Activated T-cell treated with anti-CD3 and anti-CD28 coated beads for 1 hour (primary cell): ENCODE measurements at regions not wholly inside any gene's neighbourhood (a gene's known extent, or its start where the extent isn't known, plus 50 kb on each side); places are given as distances from the start of the nearest gene placed in this dataset.
"Not testable (repeated sequence)": the region's sequence is repeated elsewhere in the genome, so short reads cannot be mapped to it uniquely, and the experiment has no call there.

Experiments
- DNase-seq: peaks from one replicate; pipeline ENCODE4 v3.0.0-alpha.2; 2020; ENCODE audit warnings: low read depth

DNA sequence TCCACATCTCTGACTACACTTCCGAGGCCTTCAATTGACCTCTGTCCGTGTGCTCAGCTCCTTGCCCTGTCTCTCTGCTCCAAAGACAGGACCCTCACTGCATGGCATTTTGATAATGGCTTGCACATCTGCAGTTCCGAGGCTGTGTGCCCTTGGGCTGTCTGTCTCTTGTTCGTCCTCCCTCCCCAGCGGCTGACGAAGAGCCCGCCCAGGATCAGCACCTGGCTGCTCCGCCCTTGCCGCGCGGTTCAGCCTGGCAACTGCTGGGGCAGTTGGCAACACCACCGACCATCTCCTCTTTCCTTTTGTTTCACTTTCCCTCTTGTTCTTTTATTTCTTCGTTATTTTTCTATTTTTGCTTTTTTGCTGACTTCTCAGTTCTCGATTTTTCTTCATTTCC, 270.4 kb downstream of the TEX29 start:
- DNase-seq = no peak

DNA sequence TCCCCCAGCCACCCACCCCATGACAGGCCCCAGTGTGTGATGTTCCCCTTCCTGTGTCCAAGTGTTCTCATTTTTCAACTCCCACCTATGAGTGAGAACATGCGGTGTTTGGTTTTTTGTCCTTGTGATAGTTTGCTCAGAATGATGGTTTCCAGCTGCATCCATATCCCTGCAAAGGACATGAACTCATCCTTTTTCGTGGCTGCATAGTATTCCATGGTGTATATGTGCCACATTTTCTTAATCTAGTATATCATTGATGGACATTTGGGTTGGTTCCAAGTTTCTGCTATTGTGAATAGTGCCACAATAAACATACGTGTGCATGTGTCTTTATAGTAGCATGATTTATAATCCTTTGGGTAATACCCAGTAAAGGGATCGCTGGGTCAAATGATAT, 273.0 kb downstream of the TEX29 start:
- not testable (repeated sequence) for DNase-seq

DNA sequence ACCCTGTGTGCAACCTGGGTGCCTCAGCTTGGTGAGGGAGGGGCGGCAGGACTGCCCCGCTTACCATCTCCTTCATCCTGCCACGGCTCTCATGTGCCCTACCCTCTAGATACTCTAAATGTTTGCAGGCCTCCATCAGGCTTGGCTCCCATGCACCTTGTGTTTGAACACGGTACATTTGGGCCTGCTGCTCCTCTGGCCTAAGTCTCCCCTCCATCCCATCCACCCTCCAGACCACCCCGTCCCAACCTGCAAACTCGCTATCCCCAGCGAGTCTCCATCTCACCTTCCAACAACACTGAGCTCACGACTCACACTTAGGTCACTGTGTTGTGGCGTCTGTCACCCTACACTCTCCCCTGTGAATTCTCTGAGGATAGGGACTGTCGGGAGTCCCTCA, 274.2 kb downstream of the TEX29 start:
- no peak for DNase-seq

DNA sequence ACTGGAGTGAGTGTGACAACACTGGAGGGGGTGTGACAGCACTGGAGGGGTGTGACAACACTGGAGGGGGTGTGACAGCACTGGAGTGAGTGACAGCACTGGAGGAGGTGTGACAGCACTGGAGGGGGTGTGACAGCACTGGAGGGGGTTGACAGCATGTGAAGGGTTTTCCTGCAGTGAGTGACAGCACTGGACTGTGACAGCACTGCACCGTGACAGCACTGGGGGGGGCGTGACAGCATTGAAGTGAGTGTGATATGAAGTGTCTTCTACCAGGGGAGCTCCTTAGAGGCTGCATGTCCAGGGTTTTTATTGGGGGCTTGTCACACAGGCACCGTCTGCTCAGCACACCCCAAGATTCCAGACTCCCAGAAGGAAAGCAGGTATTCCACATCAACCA, 274.8 kb downstream of the TEX29 start:
- no peak for DNase-seq

DNA sequence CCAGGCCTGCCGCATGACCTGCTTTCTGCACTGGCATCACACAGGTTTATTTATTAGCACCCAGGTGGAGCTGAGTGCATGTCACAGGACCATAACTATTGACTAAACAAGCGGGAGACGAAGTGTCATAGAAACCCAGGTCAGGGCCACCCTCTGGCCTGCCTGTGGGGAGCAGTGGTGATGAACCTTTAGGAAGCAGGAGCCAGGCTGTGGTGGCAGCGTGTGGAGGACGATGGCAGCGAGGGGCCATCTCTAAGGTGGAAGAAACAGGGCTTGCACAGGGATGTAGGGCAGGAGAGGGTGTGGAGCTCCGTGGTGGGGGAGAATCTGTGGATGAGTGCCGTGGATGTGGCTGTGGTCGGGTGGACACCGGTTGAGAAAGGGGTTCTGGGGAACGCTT, 275.3 kb downstream of the TEX29 start:
- DNase-seq = no peak

DNA sequence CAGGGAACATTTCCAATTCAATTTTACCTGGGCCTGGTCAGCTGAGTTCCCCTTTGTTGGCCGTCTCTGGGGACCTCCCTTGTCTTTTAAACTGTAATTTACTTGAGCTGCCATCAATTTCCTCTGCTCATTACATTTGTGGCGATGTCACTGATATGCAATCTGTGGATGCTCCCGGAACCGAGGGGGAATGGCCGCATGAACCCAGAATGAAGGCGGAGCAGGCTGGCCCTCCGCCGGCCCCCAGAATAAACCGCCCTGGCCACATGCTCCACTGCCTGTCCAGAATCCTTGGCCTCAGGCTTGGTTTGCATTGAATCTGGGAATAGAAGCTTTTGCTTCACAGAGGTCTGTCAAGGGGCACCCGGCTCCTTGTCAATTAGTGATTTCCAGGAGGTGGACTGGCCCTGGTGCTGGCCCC, 276.8 kb downstream of the TEX29 start:
- no peak for DNase-seq

DNA sequence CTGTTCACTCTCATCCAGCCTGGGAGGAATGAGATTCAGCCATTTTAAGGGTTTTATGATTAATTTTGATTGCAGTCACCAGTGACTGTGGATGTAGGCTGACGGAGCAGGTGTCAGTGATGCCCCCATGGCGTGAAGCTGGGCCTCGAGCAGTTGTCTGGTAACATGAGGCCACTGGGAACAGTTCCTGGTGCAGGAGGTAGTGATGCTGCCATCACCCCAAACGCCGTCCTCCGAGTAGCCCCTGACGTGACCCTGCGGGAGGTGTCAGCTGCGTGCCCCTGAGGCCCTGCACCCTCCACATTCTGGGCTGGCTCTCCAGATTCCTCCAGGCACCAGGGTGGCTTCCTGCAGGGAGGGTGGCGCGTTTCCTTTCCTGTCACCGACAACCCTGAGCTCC, 277.2 kb downstream of the TEX29 start:
- no peak for DNase-seq

DNA sequence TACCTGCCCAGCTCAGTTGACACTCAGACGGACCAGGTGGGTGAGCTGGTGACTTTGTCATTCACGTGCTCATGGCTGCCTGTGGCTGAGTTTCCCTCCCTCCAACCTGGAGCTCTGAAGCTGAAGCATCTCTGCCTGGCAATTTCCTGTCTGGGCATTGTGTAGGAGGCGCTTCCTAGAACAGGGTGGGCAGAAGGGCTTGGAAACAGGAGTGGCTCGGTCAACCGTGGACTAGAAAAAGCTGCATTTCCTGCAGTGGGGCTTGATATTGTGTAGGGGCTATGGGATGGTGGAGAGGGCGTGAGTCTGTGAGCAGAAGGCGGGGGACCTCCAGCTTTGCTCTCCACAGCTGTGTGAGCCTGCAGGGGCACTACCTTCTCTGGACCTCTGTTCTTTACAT, 278.3 kb downstream of the TEX29 start:
- DNase-seq = no peak

DNA sequence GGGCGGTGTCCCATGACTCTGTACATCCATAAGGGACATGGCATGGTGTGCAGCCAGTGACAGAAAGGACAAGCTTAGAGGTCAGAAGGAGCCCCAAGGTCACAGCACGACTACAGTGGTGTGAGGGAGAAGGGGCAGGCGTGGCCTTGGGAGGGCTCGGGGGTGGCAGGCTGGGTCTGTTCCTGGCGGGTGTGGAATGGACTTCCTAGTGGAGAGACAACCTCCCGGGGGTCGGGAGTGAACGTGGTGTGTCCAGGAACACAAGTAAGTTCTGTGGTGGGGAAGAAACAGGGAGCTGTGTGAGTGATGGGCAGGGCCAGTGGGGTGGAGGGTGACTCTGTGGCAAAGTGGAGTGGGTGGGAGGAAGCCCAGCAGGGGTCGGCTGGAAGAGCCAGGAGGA, 279.3 kb downstream of the TEX29 start:
- DNase-seq = no peak

DNA sequence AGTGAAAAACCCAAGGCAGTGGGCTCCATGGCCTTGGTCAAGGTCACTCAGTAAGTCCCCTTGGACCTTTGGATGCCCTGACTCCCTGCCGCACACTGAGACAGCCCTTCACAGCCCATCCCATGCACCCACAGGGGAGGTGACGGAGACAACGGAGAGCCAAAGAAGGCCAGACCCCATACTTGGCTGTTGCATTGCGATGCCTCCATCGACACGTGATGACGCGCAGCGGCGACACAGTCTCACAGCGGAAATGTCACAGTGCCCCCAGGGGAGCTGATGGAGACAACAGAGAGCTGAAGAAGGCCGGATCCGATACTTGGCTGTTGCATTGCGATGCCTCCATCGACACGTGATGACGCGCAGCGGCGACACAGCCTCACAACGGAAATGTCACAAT, 282.4 kb downstream of the TEX29 start:
- no peak for DNase-seq

DNA sequence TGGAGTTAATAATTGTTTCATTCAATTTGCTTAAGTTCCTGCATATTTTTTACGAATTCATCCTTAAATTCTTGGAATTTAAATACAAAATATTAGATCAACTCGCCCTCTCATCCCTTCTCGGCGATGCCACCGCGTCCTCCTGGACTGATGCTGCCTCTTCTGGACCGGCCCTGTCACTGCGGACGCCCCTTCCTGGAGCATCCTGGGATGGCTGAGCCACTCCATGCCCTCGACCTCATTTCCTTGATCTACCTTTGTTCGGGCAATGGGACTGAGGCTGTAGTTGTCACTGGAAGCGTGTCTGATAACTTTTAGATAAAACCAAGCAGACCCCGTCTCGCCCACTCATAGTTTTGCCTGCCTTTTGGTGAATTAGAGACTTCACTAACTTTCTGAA, 283.7 kb downstream of the TEX29 start:
- no peak for DNase-seq

DNA sequence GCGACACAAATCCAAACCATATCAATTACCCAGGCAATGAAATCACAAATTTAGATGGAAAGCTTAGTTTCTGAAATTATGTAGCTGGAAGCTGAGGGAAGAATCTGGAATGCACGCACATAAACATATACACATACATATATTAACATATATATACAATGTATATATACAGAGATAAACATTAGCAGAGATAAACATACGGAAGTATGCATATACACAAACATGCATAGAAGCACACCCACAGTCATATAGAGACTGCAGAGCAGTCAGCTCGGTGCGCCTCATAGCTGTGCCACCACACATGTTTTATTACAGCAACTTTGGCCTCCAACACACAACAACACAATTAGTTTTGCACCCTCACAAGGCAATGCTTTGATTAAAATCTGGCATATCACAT, 288.1 kb downstream of the TEX29 start:
- no peak for DNase-seq

DNA sequence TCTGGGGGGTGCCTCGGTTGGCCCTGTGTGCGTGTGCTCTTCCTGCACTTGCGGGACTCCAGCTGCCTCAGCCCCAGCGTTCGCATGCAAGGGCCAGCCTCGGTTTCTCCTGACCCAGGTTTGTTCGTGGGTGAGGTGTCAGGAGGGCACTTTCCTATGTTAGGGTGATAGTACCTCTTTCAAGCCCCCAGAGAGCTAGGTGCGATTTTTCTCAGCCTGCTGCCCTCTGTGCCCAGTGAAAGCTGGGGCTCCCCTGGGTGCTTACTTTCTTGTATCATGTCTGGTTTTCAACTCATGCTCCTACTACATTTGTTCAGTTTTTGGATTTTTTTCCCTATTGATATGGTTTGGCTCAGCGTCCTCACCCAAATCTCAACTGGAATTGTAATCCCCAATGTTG, 289.2 kb downstream of the TEX29 start:
- no peak for DNase-seq

DNA sequence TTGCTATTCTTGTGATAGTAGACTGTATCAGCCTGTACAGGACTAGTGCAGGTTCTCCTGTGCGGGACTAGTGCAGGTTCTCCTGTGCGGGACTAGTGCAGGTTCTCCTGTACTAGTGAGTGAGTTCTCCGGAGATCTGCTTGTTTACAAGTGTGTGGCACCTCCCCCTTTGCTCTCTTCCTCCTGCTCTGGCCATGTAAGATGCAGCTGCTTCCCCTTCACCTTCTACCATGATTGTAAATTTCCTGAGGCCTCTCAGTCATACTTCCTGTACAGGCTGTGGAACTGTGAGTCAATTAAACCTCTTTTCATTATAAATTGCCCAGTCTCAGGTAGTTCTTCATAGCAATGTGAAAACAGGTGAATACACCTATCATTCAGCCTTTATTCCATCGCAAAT, 289.6 kb downstream of the TEX29 start:
- DNase-seq = no peak

DNA sequence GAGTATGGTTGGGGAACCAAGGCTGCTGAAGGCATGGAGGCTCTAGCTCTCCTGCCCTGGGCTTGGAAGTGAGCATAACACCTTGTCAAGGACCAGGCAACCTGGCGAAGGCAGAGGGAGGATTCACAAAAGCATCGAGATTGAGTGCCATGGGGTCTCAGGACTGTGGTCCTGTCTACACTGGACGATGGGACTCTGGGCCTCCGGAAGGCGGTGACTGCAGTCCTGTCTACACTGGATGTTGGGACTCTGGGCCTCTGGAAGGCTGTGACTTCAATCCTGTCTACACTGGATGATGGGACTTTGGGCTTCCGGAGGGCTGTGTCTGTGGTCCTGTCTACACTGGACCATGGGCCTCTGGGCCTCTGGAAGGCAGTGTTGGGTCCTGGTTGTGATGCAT, 290.4 kb downstream of the TEX29 start:
- no peak for DNase-seq

DNA sequence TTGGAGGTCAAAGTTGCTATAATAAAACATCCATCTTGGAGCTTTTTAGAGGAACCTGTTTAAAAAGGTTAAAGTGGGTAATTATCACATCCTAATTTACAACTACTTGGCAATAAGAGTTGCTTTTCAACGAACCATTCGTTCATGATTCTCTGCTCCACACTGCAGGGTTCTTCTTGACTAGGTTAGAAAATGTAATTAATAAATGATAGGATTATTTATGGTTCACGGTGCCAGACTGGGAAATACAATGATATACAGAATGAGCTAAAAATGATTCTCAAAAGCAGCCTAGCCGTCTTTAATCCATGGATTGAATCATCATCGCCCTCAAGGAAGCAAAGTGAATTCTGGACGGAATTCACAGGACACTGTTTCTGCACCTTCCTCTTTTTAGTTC, 291.2 kb downstream of the TEX29 start:
- DNase-seq = no peak

DNA sequence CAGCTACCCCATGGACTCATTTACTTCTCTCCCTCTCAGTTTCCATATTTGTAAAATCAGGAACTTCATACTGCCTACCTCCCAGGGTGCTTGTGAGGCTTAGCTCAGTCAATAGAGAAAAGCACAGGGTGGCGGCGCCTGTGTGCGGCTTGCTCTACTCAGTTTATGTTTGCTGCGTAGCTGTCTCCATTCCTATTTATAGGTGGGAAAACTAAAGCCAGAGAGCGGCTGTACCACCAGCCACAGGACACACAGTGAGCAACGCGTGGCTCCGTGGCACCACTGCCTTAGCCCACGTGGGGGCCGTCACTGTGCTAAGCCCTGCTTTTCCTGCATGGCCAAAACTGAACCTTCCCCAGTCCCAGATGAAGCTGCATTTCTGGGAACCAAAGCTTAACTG, 292.4 kb downstream of the TEX29 start:
- no peak for DNase-seq

DNA sequence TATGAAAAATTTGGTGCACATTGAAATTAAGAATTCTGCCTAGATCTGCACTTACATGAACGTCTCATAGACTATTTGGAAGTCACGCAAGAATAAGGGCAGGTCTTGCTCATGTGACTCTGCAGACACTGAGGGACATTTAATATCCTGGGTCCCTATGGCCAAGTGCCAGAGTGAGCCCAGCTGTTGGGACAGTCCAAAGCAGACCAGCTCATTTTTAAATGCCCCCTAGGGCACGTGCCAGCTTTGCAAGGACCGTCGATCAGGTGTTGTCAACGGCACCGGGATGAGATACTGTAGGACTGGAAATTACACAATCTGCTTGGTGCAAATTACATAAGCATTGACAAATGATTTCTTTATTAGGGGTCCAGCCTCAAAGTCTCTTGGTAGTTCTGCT, 293.6 kb downstream of the TEX29 start:
- DNase-seq = no peak

DNA sequence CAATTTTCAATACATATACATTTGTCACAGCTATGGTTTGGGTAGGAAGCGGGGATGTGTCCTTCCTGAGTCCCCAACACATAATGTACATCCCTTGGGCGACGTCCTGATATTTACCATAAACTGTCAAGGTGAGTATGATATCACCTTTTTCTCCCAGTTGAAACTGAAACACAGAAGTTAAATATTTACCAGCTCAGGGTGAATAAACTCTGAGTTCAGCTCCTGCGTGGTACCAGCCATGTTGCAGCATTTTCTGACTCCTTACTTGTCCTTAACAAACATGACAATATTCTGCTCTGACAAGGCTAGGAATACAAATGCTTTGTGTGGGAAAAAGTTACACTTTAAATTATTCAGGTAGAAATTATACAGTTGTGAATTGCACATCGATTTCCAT, 294.2 kb downstream of the TEX29 start:
- DNase-seq = no peak

DNA sequence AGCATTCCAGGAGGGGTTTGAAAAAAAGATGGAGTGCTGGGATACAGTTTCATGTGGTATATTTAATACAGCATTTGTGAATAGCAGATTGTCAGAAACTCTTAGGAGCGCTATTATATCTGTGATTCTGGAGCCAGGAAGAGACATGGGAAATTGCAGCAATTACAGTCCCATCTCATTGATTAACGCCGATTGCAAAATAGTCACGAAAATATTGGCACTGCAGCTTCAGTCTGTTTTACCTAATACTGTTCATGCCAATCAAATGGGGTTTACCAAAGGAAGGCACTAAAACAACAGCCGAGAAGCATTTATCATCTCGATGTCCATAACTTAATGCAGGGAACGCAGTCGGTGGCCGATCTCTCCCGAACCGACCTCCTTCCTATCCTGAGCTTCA, 295.8 kb downstream of the TEX29 start:
- no peak for DNase-seq

DNA sequence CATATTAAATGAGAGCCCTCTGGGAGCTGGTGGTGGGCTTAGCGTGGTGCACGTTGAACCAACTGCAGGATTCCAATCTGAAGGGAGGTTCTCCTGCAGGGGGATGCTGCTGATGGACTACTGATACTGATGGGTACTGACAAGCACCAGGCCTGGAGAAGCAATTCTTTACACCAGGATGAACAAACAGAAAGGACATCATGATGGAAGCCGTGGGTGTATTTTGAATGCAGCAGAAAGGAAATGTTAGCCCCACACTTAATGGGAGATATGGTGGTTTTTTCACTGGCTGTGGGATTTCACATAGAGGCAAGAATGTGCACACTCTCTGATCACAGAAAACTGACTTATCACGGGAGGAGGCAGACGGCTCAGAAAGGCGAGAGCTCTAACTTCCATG, 299.7 kb downstream of the TEX29 start:
- no peak for DNase-seq

DNA sequence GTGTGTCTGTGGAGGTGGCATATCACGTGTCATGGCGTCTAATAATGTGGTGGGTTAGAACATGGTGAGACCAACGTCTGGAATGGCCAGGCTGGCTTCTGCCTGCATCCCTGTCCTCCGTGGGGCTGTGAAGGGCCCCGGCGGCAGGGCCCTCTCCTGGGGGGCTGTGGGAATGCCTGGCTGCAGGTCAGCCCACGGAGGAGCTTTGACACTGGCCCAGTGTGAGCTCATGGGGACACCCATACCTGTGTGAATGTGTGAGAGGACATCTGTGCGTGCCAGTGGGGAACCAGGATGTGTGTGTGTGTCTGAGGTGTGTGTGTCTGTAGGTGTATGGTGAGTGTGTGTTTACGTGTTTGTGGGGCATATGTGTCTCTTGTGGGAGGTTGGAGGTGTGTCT, 300.1 kb downstream of the TEX29 start:
- no peak for DNase-seq

DNA sequence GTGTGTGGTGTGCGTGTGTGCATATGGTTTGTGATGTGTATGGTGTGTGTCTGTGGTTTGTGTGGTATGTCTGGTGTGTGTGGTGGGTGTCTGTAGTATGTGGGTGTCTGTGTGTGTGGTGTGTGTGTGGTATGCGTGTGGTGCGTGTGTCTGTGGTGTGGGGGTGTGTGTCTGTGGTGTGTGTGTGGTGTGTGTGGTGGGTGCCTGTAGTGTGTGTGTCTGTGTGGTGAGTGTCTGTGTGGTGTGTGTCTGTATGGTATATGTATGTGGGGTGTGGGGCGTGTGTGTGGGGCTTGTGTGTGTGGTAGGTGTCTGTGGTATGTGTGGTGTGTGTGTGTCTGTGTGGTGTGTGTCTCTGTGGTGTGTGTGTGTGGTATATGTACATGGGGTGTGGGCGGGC, 300.7 kb downstream of the TEX29 start:
- no peak for DNase-seq

DNA sequence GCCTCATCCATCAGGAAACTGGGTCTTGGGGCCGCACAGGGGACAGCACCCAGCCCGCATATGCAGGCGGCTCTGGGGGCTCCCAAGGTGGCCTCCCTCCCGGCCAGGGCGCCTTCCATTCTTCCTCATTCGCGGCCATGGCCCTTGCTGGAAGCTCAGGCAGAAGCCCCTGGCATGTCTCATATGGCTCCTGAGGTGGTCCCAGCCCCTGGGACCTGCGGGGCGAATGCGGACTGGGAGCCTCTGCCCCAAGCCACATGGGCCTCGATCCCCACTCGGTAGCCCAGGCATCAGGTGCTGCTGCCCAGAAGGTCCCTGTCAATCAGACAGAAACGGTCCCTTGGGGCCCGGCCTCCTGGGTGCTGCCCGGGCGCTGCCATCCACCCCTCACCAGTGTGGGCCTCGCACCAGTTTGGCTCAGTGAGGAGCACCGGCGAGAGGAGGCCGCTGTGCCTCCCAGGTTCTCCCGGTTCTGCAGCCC, 301.6 kb downstream of the TEX29 start:
- no peak for DNase-seq

DNA sequence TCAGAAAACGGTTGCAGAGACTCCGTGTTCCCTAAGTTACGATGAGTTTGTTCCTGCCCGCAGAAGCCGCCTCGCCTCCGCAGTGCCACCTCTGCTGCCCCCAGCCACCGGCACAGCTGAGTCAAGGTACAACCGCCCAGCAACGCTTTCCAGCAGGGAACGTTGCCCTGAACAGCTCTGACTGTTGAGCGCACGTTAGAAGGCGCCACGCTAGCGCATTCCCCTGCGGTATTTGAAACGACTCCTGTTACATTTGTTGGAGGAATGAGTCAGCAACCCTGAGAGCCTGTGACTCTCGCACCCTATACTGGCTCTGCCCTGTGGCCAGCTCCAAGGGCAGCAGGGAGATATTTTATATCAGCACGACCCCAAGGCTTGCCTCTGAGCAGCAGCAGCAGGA, 302.8 kb downstream of the TEX29 start:
- no peak for DNase-seq
